Islet precursor cell (in vitro differentiated cells): ENCODE measurements at regions not wholly inside any gene's neighbourhood (a gene's known extent, or its start where the extent isn't known, plus 50 kb on each side); places are given as distances from the start of the nearest gene placed in this dataset.
"Not testable (repeated sequence)": the region's sequence is repeated elsewhere in the genome, so short reads cannot be mapped to it uniquely, and the experiment has no call there.

ENCODE experiments used
- DNase-seq: peaks from one replicate; pipeline ENCODE4 v3.0.0-alpha.2; 2018

- DNase-seq, result peak; percentile 47
Measured at GRCh38 chr9:129430940-129431643, 189.8 kb downstream of the C9orf50 start.

- no peak for DNase-seq
Measured at GRCh38 chr9:129428864-129429577, 191.9 kb downstream of the C9orf50 start.

DNA sequence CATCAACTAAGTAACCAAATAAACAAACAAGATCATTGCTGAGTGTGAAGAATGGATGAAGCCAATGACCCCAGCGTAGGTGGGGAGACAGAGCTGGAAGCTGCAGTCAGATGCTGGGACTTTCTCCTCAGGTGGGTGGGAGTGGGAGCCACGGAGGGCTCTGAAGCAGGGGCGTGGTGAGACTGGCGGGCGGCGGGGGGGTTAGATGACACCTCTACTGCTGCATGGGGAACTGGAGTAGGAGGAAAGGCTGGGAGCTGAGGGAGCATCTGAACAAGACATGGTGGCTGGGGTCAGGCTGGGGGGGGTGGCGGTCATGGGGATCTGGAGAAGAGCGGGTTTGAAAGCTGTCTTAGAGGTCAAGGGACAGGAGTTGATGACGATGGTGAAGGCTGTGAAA is 193.8 kb downstream of the C9orf50 start:
- no peak for DNase-seq

- not testable (repeated sequence) for DNase-seq
Measured at GRCh38 chr9:129423755-129424154, 197.1 kb downstream of the C9orf50 start.

GRCh38 chr9:129423216-129423615 is 197.7 kb downstream of the C9orf50 start:
- no peak for DNase-seq

GRCh38 chr9:129422843-129423192 is 198.1 kb downstream of the C9orf50 start:
- peak; percentile 77 for DNase-seq

DNA sequence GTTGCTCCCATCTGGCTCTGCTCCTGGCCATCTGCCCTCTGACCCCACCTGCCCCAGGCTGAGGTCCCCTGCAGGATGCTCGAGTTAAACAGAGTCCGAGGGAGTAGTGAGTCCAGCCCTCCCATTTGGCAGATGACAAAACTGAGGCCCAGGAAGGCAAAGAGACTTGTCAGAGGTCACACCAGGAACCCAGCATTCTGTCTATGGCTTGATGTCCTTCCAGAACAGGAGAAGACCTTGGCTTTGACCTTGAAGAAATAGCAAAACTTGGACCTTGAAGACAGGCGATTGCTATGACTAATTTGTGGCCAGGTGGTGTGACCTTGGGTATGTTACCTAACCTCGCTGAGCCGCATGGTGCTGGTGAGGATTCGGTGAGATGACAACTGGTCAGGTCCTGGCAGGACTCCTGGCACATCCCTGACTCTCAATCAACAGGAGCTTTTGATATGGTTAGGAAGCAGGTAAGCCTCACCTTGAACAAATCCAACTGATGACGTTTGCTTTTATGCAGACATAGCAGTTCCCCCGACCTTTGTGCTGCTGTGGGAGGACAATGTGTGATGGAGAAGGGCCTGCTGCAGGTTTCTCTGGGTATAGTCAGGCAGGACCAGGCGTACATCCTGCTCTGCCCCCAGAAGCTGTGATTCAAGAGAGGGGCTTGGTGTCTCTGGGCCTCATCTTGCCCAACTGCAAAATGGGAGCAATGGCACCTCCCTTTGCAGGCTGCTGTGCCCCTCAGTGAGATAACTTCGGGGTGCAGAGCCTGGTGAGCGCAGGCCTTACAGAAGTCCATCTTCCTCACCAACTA is 198.7 kb downstream of the C9orf50 start:
- no peak for DNase-seq

DNA sequence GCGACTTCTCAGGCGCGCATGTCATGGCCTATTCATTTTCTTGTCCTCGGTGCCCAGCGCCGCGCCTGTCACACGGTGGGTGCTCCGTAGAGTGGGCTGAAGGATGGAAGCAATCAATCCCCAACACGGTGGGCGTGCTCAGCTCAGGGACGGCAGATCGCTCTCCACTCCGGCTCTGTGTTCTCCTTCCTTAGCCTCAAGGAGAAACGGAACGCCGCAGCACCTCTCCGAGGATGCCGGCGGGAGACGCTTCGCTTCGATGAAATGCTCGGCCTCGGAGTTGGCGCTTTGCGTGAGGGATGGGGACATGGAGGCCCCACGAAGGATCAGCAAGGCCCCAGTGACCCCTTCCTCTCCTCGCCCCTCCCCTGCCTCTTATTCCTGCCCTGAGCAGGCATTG is 199.5 kb downstream of the C9orf50 start:
- DNase-seq, result no peak

DNA sequence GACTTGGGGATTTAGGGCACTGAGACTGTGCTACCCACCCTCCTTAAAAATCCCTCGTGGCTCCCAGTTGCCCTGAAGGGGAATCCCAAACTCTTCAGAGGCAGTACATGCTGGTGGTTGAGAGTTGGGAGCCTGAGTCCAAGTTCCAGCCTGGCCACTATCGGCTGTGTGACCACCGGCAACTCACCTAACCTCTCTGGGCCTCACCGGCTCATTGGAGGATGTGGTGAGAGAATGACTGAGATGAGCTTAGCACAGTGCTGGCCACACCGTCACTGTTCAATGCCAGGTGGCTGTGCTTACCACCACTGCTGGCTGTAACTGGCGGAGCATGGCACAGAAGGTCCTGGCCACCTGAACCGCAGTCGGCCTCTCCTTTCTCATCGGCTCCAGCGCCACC is 200.2 kb downstream of the C9orf50 start:
- no peak for DNase-seq

DNA sequence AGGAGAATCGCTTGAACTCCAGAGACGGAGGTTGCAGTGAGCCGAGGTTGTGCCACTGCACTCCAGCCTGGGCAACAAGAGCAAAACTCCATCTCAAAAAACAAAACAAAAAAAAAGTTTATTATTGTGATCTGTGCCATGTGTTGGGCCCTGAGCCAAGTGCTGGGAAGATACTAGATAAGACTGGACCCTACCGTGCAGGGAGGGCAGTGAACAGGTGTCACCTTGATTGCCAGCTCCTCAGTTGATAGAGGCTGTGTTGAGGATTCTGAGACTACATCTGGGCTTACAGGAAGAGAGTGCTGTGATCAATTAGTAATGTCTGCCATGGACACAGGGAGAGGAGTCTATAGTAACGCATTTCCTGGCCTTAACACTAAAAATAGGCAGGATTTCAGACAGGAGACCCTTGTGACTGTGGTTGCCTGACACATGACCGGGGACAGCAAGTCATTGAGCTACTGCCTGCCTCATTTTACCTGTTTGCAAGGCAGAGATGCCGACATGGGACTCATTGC is 201.5 kb downstream of the C9orf50 start:
- no peak for DNase-seq

DNA sequence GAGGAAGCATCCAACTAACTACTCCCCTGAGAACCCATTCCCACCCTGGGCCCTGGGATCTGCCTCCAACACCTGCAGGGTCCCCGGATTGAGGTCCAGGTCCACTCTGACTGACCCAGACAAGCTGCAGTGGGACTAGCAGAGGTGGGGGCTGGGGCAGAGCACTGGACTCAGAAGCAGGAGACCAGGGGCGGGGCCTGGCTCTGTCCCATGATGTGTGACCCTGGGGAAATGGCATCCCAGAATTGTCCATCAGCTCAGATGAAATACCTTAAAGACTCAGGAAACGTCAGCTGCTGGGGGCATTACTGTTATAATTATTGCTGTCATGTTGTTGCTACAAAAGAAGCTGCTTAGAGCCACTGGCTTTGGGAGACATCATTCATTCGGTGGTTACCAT is 202.4 kb downstream of the C9orf50 start:
- no peak for DNase-seq

- DNase-seq, result no peak
Measured at GRCh38 chr9:129416821-129417539, 203.9 kb downstream of the C9orf50 start.

DNA sequence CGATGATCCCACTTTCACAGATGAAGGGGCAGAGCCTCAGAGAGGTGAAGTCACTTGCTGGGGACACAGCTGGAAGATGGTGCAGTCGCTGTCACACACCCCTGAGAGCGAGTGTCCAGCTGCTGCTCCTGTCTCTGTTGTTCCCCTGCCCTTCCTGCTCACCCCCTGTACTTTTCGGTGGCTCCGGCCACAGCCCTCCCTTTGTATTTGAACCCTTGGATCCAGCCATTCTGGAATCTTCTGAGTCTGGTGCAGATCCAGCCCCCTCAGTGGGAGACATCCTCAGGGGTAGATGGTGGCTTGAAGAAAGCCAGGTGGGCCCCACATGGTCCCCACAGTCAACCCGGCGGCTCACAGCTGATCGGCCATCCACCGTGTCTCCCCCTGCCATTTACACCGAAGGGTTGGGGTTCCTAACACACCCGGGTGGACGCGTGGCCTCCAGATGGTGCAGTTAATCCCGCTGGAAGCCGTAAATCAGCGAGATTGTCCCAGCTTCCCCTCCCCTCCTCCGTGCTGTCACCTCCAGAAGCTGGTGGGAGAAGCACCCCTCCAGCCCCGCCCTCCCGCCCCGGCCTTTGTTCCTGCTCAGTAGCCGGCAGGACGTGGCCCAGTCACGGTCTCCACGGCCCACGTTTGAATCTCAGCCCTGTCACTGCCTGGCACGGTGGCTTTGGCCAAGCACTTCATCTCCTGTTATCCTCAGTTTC is 204.8 kb downstream of the C9orf50 start:
- DNase-seq, result no peak

DNA sequence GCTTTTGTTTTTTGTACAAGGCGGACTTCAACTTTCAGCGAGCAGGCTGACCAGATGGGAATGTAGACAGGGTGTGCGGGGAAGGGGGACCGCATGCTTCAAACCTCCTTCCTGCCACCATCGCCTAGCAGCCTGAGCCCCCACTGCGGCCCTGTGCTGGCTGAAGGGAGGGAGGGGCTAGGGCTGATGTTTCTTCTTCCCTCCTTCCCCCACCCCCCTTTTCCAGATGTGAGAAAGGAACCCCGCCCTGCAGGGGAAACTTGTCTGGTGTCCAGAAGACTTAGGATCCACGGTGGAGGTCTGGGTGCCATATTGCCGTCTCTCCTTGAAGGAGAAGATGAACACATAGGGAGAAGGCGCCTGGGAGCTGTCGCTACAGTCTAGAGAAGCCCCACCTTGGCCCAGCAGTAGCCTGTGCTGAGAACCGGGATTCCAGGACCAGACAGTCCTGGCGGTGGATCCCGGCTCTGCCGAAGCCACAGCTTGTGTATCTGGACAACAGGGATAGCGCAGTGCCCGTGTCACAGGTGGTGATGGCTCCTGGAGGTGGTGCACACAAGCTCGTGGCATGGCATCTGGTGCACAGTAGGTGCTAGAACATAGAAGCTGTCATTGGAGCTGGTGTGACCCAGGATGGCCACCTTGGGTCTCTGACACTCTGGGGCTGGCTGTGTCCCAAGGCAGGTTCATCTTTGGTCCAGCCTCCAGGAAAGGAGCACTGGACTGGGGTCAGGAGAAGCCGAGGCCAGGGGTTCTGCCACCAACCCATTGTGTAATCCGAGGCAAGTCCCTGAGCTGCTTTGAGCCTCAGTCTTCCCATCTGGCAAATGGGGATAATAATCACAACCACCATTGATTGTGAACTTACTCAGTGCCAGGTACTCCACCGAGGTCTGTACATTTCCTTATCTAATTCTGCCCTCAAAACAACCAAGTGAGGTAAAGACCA is 205.6 kb downstream of the C9orf50 start:
- no peak for DNase-seq

- DNase-seq, result peak; percentile 77
Measured at GRCh38 chr9:129414377-129414992, 206.4 kb downstream of the C9orf50 start.

DNA sequence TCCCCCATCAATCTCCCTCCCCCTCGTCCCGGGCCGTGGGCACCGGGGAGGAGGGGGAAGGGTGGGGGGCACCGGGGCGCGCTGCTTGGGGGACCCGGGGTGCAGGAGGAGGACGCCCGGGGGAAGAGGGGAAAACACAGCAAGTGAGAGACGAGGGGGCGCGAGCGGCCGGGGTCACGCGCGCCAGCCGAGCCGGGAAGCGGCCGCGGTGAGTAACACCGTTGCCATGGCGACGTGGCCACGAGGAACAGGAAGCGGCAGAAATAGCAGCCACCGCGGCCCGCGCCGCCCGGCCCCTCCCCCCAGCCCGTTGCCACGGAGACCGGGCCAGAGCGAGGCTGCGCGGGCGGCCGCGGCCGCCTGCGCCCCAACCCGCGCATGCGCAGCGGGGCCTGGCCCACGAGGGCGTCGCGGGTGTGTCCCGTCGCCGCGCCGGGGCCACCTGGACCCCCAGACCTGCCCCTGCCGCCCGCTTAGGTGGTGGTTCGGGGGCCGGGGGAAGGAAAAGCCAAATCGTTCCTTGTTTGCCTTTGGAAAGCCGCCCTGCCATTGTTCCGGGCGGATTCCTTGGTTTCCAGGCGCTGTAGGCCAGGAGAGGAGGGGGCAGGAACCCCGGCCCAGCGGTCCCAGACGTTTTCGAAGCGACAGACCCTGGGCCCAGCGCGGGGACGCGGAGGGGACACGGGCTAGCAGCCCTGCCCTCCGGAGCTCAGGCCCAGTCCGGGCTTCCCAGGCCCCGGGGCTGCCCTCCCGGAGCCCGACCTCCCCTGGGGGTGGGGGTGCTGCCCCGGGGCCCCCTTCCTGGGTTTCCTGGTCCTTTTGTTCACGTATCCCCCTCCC is 207.1 kb downstream of the C9orf50 start:
- peak; percentile 98 for DNase-seq

DNA sequence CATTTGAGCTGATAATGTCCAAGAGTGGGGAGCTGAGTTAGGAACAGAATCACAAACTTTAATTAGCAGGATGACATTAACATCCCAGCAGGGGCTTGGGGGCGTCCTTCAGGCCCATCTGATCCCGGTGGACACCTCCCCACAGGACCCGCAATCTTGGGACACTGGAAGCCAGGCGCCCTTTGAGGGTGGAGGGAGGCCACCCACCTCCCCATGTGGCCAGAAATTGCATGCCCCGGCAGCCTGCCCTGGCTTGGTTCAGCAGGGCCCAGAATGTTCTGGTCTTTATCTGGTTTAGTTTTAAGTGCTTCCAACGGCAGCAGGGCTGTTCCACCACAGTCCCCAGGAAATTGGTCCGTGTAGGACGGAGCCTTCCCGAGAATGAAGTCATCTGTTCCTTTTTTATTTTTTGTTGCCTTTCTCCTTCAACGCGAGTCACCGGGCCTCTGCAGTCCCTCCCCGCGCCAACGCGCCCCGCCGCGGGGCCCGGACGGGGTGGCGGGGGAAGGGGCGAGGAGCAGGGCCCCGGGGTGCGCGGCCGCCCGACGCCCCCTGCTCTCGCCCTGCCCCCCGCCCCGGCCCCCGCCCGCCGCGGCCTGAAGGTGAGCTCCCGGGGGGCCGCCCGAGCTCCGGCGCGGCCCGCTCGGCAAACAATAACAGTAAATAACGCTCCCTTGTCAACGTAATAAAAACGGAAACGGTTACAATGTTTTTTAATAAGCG is 207.9 kb downstream of the C9orf50 start:
- DNase-seq, result peak; percentile 86

DNA sequence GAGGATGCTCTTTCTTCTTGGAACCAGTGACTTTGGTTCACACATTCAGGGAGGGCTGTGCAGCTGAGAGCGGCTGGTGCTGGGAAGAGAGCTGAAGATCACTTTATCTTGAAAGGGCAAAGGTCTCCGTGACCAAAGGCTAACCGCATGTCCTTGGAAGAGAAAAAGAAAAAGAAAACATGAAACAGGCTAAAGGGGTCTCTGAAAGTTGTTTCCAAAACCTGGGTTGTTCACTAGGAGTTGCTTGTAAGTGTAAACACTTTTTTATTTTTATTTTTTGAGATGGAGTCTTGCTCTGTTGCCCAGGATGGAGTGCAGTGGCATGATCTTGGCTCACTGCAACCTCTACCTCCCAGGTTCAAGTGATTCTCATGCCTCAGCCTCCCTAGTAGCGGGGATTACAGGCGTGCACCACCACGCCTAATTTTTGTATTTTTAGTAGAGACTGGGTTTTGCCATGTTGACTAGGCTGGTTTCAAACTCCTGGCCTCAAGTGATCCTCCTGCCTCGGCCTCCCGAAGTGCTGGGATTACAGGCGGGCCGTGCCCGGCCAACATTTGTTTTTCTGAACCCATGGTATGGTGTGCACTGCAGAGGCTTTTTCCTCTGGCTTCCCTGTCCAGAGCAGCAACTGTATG is 208.6 kb downstream of the C9orf50 start:
- not testable (repeated sequence) for DNase-seq
